Gastrocnemius medialis (tissue), 4 donors: ENCODE measurements at regions not wholly inside any gene's neighbourhood (a gene's known extent, or its start where the extent isn't known, plus 50 kb on each side); places are given as distances from the start of the nearest gene placed in this dataset.

Experiments used
- CTCF ChIP-seq, 5 experiments: fragments of 450-650 bp in 3 of 5; fragments of 200-600 bp in 2 of 5; sonication (generic) in 2 of 5; IDR thresholded peaks in 4 of 5; conservative IDR thresholded peaks in 1 of 5; 1 replicate in 4 of 5; 2 replicates in 1 of 5; pipeline ENCODE4 v1.5.1; 2016 to 2019; ENCODE audit warnings: antibody characterized with exemption in 5 of 5, mild to moderate bottlenecking in 3 of 5, moderate library complexity in 3 of 5
- POLR2A ChIP-seq, 2 donors: fragments of 450-650 bp; IDR thresholded peaks; one replicate each; pipeline ENCODE4 v1.6.1; 2017; ENCODE audit warnings: antibody characterized with exemption in 2 of 2, mild to moderate bottlenecking in 2 of 2, moderate library complexity in 2 of 2

- TF ChIP-seq CTCF (IDR thresholded peaks at IDR 0.05 in 4 of 5, conservative IDR thresholded peaks at IDR 0.05 in 1 of 5) = no peak
- TF ChIP-seq POLR2A (IDR thresholded peaks at IDR 0.05) = no peak
Observed at GRCh38 chr9:118000581-118000980, 296.4 kb downstream of the TLR4 start.
